ENCODE measurements at regions not wholly inside any gene's neighbourhood (a gene's known extent, or its start where the extent isn't known, plus 50 kb on each side); places are given as distances from the start of the nearest gene placed in this dataset.

- Histone ChIP-seq H3K27ac (ENCODE audit: low read depth, low read length) (no peak overlapping the region), H3K27me3 (ENCODE audit: control insufficient read depth, insufficient read depth, low read length) (no peaks in the 10 kb centered on the region), H3K9me3 (ENCODE audit: control insufficient read depth, insufficient read depth, low read length) (no peaks in the 10 kb centered on the region), H3K4me3 (ENCODE audit: low read depth, low read length) (no peak overlapping the region)
- no peak for TF ChIP-seq CTCF (IDR thresholded peaks at IDR 0.05; ENCODE audit: low read depth, low read length)
- POLR2A ChIA-PET: no interaction called here
- DNase-seq (ENCODE audit: low read depth, low spot score): no peak
- CTCF ChIA-PET: no interaction called here
Observed at GRCh38 chr20:39935901-39936300, 753.1 kb downstream of the MAFB start.

GRCh38 chr20:39916236-39916765 lies 772.7 kb downstream of the MAFB start:
- H3K27ac ChIP-seq (ENCODE audit: low read depth, low read length): no peak overlapping the region
- H3K4me3 ChIP-seq (ENCODE audit: low read depth, low read length): no peak overlapping the region
- peaks cover 3% of the 10 kb centered on the region for H3K27me3 ChIP-seq (ENCODE audit: control insufficient read depth, insufficient read depth, low read length)
- no peak for DNase-seq (ENCODE audit: low read depth, low spot score)
- CTCF ChIA-PET: no interaction called here
- POLR2A ChIA-PET: interaction anchor here (0.5 kb wide), 1 partner anchor 57 kb away, joined by 3 read pairs; no protein-coding TSS in a partner anchor
- TF ChIP-seq CTCF (IDR thresholded peaks at IDR 0.05; ENCODE audit: low read depth, low read length): no peak
- no peaks in the 10 kb centered on the region for H3K9me3 ChIP-seq (ENCODE audit: control insufficient read depth, insufficient read depth, low read length)

GRCh38 chr20:39913274-39913673 lies 775.8 kb downstream of the MAFB start:
- Histone ChIP-seq H3K27ac (ENCODE audit: low read depth, low read length) (no peak overlapping the region), H3K27me3 (ENCODE audit: control insufficient read depth, insufficient read depth, low read length) (peaks cover 3% of the 10 kb centered on the region), H3K4me3 (ENCODE audit: low read depth, low read length) (no peak overlapping the region), H3K9me3 (ENCODE audit: control insufficient read depth, insufficient read depth, low read length) (no peaks in the 10 kb centered on the region)
- POLR2A ChIA-PET: no interaction called here
- CTCF ChIA-PET: no interaction called here
- no peak for TF ChIP-seq CTCF (IDR thresholded peaks at IDR 0.05; ENCODE audit: low read depth, low read length)
- no peak for DNase-seq (ENCODE audit: low read depth, low spot score)

- Histone ChIP-seq H3K9me3 (ENCODE audit: control insufficient read depth, insufficient read depth, low read length) (no peaks in the 10 kb centered on the region), H3K4me3 (ENCODE audit: low read depth, low read length) (no peak overlapping the region), H3K27ac (ENCODE audit: low read depth, low read length) (no peak overlapping the region), H3K27me3 (ENCODE audit: control insufficient read depth, insufficient read depth, low read length) (peaks cover 3% of the 10 kb centered on the region)
- ChIA-PET CTCF (no interaction called here), POLR2A (no interaction called here)
- TF ChIP-seq CTCF (IDR thresholded peaks at IDR 0.05; ENCODE audit: low read depth, low read length): no peak
- DNase-seq (ENCODE audit: low read depth, low spot score): no peak
Observed at GRCh38 chr20:39911497-39911896, 777.5 kb downstream of the MAFB start.

- CTCF ChIA-PET: no interaction called here
- no peak for TF ChIP-seq CTCF (IDR thresholded peaks at IDR 0.05; ENCODE audit: low read depth, low read length)
- no peak overlapping the region for H3K27ac ChIP-seq (ENCODE audit: low read depth, low read length)
- POLR2A ChIA-PET: no interaction called here
- H3K27me3 ChIP-seq (ENCODE audit: control insufficient read depth, insufficient read depth, low read length): no peaks in the 10 kb centered on the region
- no peak overlapping the region for H3K4me3 ChIP-seq (ENCODE audit: low read depth, low read length)
- no peaks in the 10 kb centered on the region for H3K9me3 ChIP-seq (ENCODE audit: control insufficient read depth, insufficient read depth, low read length)
- DNase-seq (ENCODE audit: low read depth, low spot score): no peak
Observed at GRCh38 chr20:39910536-39910935, 778.5 kb downstream of the MAFB start.

All from AG04450 (cell line).